Fibroblast of the aortic adventitia (primary cell): ENCODE measurements at regions not wholly inside any gene's neighbourhood (a gene's known extent, or its start where the extent isn't known, plus 50 kb on each side); places are given as distances from the start of the nearest gene placed in this dataset.

Experiments
- DNase-seq: peaks from one replicate; pipeline ENCODE4 v3.0.0-alpha.2; 2010; ENCODE audit warnings: low read depth
- H3K4me3 ChIP-seq: 2 replicates; pipeline ENCODE4 v1.5.1; 2011; ENCODE audit warnings: low read depth, mild to moderate bottlenecking, control low read depth, low read length, moderate library complexity
- TF ChIP-seq, protein P1 (sequence below): IDR thresholded peaks from 2 replicates; pipeline ENCODE4 v1.5.1; 2011; ENCODE audit warnings: mild to moderate bottlenecking, low read length, control low read depth, inconsistent platforms; ENCODE audit not compliant: insufficient read depth

DNA sequence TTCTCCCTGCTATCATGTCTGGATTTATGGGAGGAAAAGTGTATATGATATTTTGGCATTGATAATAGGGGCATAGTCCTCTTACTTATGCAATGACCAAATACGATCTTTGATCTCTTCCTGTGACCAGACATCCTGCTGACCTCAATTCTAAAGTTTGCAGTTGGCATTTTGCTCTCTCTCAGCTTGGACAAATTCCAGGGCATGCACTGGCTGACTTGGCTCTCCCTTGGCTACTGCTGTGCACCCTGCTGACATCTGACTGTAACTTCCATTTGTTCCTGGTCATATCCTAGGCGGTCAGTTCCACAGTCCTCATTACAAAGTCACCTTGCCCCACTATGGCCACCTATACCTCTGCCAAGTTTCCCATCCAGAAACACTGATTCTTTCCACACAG lies 380.7 kb upstream of the NR5A2 start:
- H3K4me3 ChIP-seq, result no peak overlapping the region
- no peak for DNase-seq
- TF ChIP-seq, protein P1, sequence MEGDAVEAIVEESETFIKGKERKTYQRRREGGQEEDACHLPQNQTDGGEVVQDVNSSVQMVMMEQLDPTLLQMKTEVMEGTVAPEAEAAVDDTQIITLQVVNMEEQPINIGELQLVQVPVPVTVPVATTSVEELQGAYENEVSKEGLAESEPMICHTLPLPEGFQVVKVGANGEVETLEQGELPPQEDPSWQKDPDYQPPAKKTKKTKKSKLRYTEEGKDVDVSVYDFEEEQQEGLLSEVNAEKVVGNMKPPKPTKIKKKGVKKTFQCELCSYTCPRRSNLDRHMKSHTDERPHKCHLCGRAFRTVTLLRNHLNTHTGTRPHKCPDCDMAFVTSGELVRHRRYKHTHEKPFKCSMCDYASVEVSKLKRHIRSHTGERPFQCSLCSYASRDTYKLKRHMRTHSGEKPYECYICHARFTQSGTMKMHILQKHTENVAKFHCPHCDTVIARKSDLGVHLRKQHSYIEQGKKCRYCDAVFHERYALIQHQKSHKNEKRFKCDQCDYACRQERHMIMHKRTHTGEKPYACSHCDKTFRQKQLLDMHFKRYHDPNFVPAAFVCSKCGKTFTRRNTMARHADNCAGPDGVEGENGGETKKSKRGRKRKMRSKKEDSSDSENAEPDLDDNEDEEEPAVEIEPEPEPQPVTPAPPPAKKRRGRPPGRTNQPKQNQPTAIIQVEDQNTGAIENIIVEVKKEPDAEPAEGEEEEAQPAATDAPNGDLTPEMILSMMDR, result no peak

DNA sequence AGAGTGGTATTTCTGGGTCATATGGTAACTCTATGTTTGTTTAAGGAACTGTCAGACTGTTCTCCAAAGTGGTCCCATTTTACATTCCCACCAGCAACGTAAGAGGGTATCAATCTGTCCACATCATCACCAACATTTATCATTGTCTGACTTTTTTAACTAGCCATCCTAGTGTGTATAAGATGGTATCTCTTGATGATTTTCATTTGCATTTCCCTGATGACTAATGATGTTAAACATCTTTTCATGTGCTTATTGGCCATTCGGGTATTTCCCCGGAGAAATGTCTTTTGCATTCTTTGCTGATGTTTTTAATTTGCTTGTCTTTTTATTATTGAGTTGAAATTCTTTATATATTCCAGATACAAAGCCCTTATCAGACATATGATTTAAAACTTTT lies 370.1 kb upstream of the NR5A2 start:
- DNase-seq, result no peak
- TF ChIP-seq, protein P1, result no peak
- H3K4me3 ChIP-seq, result no peak overlapping the region

DNA sequence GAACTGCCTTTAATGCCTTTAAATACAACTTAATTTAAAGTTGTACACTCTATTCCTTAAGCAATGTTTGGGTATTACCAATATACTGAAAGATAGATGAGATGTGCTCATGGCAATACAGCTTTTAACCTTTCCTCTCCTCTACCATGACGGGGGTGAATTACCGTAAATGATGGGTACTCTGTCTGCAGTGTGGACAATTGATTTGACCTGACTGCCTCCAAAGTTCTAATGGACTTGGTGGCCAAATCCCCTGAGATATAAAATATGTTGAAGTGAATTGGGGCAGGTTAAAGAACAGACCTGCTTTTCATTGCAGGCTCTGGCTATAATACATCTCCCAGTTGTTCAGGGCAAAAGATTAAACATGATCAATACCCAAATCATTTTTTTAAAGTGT lies 367.4 kb upstream of the NR5A2 start:
- TF ChIP-seq, protein P1, result no peak
- no peak for DNase-seq

DNA sequence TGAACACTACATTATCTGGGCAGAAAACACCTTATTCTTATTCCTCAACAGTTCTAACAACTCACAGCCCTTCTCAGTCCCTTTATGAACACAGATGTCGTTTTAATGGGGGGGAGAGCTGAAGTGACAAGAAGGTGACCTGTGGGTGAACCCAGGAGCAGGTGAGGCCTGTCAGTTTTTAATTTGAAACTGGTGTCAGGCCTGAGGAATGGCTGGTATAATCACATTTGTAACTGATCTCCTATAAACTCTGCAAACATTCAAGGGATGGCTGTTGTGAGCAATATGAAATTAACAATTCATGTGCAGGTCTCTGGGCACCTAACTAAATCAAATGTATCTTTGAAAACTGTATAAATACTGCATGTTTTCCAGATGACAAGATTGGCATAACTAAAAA lies 362.1 kb upstream of the NR5A2 start:
- TF ChIP-seq, protein P1, result no peak
- DNase-seq, result no peak

More for the DNA sequence above, 367.4 kb upstream of the NR5A2 start:
- no peak overlapping the region for H3K4me3 ChIP-seq

DNA sequence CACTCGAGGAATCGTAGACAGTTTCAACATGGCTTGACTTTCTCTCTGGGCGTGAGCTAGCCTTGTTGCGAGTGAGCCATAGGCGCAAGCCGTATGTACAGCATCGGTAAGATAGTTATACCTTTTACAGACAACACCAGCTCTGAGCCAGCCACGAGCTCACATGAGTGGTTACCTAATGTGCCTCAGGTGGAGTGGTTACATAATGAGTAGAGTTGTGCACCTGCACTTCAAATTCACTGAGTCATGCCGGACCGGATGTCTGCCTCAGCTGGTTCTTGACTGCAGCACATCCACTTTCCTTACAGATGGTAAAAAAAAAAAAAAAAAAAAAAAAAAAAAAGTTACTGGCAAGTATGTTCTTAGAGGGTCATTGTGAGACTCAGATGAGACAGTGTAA lies 360.4 kb upstream of the NR5A2 start:
- DNase-seq, result no peak
- TF ChIP-seq, protein P1, result no peak
- no peak overlapping the region for H3K4me3 ChIP-seq

More for the DNA sequence above, 362.1 kb upstream of the NR5A2 start:
- no peak overlapping the region for H3K4me3 ChIP-seq

DNA sequence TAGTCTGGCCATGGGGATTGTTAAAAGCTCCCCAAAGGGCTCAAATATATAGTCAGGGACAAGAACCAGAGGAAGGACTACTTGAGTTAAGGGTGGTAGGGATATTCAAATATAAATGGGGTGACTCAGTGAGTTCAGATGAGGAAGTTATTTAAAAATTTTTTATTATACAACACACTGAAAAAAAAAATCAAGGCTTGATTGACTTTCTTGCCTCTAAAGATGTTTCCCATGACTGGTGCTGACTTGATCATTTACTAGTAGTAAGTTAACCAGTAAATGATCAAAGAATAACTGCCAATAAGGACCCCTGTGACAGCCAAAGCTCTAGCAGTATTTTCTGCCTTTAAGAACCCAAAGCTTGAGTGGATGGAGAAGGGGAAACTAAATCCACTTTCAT lies 357.6 kb upstream of the NR5A2 start:
- TF ChIP-seq, protein P1, result no peak
- no peak for DNase-seq
- H3K4me3 ChIP-seq, result no peak overlapping the region

DNA sequence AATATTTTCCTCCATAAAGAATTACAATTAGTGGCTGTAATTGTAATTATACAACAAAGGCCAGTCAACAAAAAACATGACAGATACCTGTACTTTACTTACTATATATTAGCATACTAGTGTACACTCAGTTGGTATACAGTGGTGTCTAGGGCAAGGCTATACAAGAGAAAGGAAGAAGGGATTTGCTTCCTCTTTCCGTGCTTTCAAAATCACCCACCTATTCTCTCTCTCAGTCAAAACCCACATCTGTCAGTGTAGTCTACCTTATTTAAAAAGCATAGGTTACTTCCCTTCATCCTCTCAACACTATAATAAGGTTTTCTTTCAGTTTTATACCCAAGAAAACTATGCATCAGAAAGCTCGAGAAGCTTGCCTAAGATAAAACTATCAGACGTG lies 355.8 kb upstream of the NR5A2 start:
- no peak overlapping the region for H3K4me3 ChIP-seq
- no peak for DNase-seq
- TF ChIP-seq, protein P1, result no peak
